ENCODE measurements at regions not wholly inside any gene's neighbourhood (a gene's known extent, or its start where the extent isn't known, plus 50 kb on each side); places are given as distances from the start of the nearest gene placed in this dataset.

DNA sequence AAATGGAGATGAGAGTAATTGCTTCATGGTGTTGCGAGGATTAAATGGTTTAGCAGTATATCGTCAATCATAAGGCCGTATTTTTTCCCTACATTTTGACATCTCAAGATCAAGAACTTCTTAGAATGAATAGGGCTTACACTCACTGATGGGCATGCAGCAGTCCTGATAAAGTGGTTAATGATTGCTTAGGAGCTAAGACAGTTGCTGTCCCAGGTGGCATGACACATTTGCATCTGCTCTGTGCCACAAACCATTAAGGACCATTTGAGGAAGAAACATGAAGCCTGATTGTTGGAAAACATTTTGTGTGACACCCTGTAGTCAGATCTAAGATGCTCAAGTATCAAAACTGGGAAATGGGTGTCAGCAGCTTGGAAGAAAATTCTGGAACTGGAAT, 81.0 kb upstream of the SGIP1 start:
- Histone ChIP-seq H3K4me1 (peaks cover 0 to 24% (median 16%) of the 10 kb centered on the region in 4 donors), H3K27me3 (no peaks in the 10 kb centered on the region), H3K4me3 (no peak overlapping the region), H3K9me3 (no peaks in the 10 kb centered on the region), H3K36me3 (no peaks in the 10 kb centered on the region), H3K27ac (no peak overlapping the region)
- DNase-seq: no peak
- intact Hi-C loops (cut with DNase I): no loop called here
- TF ChIP-seq, protein P1, sequence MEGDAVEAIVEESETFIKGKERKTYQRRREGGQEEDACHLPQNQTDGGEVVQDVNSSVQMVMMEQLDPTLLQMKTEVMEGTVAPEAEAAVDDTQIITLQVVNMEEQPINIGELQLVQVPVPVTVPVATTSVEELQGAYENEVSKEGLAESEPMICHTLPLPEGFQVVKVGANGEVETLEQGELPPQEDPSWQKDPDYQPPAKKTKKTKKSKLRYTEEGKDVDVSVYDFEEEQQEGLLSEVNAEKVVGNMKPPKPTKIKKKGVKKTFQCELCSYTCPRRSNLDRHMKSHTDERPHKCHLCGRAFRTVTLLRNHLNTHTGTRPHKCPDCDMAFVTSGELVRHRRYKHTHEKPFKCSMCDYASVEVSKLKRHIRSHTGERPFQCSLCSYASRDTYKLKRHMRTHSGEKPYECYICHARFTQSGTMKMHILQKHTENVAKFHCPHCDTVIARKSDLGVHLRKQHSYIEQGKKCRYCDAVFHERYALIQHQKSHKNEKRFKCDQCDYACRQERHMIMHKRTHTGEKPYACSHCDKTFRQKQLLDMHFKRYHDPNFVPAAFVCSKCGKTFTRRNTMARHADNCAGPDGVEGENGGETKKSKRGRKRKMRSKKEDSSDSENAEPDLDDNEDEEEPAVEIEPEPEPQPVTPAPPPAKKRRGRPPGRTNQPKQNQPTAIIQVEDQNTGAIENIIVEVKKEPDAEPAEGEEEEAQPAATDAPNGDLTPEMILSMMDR (IDR thresholded peaks at IDR 0.05): no peak
- no peak for TF ChIP-seq POLR2AphosphoS5 (IDR thresholded peaks at IDR 0.05)
- no peak for TF ChIP-seq POLR2A (IDR thresholded peaks at IDR 0.05)
- TF ChIP-seq EP300 (IDR thresholded peaks at IDR 0.05): no peak
- WGBS, 2 donors: 81 to 96% methylated on average over 3 of the region's 3 CpGs

DNA sequence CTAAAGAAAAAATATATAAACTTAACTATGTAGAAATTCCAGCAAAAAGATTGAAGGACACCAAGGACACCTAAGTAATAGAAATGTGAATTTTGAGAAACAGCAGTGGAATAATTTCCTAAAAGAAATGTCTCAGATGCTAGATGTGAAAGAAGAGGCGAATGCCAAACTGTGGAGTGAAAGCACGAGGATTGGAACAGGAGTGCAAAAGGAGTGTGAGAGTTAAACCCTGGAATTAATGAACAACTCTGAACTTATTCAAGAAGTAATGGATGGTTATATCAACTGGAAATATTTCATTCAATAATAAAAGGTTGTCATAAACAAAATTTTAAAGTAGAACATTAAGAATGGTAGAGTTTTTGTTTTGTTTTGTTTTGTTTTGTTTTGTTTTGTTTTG, 78.5 kb upstream of the SGIP1 start:
- no peak for DNase-seq
- H3K4me3 ChIP-seq: no peak overlapping the region
- H3K9me3 ChIP-seq: no peaks in the 10 kb centered on the region
- 86 to 89% methylated on average over 2 of the region's 2 CpGs for WGBS, 2 donors
- TF ChIP-seq POLR2AphosphoS5 (IDR thresholded peaks at IDR 0.05) (no peak), EP300 (IDR thresholded peaks at IDR 0.05) (no peak), POLR2A (IDR thresholded peaks at IDR 0.05) (no peak)
- TF ChIP-seq, protein P1 (IDR thresholded peaks at IDR 0.05): no peak
- intact Hi-C loops (cut with DNase I): no loop called here
- no peaks in the 10 kb centered on the region for H3K36me3 ChIP-seq
- H3K4me1 ChIP-seq: peaks cover 0 to 11% (median 5%) of the 10 kb centered on the region in 4 donors
- no peak overlapping the region for H3K27ac ChIP-seq
- H3K27me3 ChIP-seq: no peaks in the 10 kb centered on the region

DNA sequence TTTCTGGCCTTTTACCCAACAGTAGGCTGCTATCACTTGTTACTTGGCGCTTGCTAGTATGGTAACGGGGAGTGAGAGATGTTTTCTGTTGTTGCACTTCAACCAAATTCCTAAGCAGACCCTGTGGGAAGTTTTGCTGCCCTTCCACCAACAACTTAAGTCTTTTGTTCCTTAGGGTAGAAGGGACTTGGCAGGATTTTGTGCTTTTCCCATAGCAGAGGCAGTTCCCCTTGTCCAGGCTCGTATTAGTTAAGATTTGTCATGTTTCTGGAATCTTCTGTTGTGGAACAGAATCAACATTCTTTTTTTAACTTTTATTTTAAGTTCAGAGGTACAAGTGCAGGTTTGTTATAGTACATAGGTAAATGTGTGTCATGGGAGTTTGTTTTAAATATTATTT, 73.2 kb upstream of the SGIP1 start:
- Histone ChIP-seq H3K4me3 (no peak overlapping the region), H3K27me3 (no peaks in the 10 kb centered on the region), H3K4me1 (no peaks in the 10 kb centered on the region), H3K36me3 (no peaks in the 10 kb centered on the region), H3K9me3 (no peaks in the 10 kb centered on the region), H3K27ac (no peak overlapping the region)
- 88% methylated on average over 3 of the region's 3 CpGs for WGBS, 2 donors
- no peak for TF ChIP-seq POLR2AphosphoS5 (IDR thresholded peaks at IDR 0.05)
- TF ChIP-seq, protein P1 (IDR thresholded peaks at IDR 0.05): no peak
- no peak for TF ChIP-seq EP300 (IDR thresholded peaks at IDR 0.05)
- no peak for TF ChIP-seq POLR2A (IDR thresholded peaks at IDR 0.05)
- intact Hi-C loops (cut with DNase I): no loop called here
- DNase-seq: no peak

DNA sequence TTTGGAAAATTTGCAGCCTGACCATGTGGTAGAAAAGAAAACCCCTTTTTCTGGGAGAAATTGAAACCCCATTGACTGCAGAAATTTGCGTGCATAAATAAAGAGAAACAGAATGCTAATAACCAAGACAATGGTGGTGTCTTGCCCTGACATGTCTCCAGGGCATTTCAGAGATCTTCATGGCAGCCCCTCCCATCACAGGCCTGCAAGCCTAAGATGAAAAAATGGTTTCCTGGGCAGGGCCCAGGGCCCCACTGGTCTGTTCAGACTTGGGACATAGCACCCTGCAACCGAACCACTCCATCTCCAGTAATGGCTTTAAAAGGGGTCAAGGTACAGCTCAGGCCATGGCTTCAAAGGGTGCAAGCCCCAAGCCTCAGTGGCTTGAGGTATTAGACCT, 71.6 kb upstream of the SGIP1 start:
- 93% methylated on average over 2 of the region's 2 CpGs for WGBS, 2 donors
- Histone ChIP-seq H3K27ac (no peak overlapping the region), H3K27me3 (no peaks in the 10 kb centered on the region), H3K9me3 (no peaks in the 10 kb centered on the region), H3K4me1 (no peaks in the 10 kb centered on the region), H3K4me3 (no peak overlapping the region), H3K36me3 (no peaks in the 10 kb centered on the region)
- no peak for DNase-seq
- TF ChIP-seq POLR2A (IDR thresholded peaks at IDR 0.05): no peak
- no peak for TF ChIP-seq POLR2AphosphoS5 (IDR thresholded peaks at IDR 0.05)
- no peak for TF ChIP-seq EP300 (IDR thresholded peaks at IDR 0.05)
- TF ChIP-seq, protein P1 (IDR thresholded peaks at IDR 0.05): no peak
- intact Hi-C loops (cut with DNase I): no loop called here

DNA sequence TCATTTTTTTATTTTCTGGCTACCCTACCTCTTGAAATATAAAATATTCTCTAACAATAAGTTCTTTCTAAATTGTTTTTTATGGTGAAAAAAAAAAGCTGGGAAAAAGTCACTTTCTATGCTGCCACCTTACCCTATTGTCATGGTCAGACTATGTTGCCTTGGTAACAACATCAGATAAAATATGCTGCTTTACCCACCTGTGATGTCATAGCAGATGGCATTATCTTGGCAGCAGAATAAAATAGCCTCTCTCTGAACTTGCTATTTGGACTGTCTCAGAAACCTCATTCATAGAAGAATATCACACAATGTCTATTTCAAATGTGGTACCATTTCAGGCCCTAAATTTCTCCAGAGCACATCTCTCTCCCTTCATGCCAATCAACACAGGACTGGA, 69.6 kb upstream of the SGIP1 start:
- intact Hi-C loops (cut with DNase I): no loop called here
- Histone ChIP-seq H3K4me3 (no peak overlapping the region), H3K27ac (no peak overlapping the region), H3K9me3 (no peaks in the 10 kb centered on the region), H3K4me1 (no peaks in the 10 kb centered on the region), H3K36me3 (no peaks in the 10 kb centered on the region), H3K27me3 (no peaks in the 10 kb centered on the region)
- TF ChIP-seq, protein P1 (IDR thresholded peaks at IDR 0.05): no peak
- DNase-seq: no peak

All from sigmoid colon (tissue), 6 donors.